HG03558 (cell line): ENCODE measurements at regions not wholly inside any gene's neighbourhood (a gene's known extent, or its start where the extent isn't known, plus 50 kb on each side); places are given as distances from the start of the nearest gene placed in this dataset.

Experiments
- ATAC-seq: cut with Tn5 transposase; IDR thresholded peaks from one replicate; pipeline ENCODE4 v1.9.1; 2021; ENCODE audit warnings: moderate number of reproducible peaks; ENCODE audit not compliant: unreplicated experiment; ENCODE audit errors: extremely low read depth

- ATAC-seq = no peak
Measured at GRCh38 chr13:87868731-87869130, 197.6 kb downstream of the SLITRK5 start.

GRCh38 chr13:87872813-87873212 is 201.6 kb downstream of the SLITRK5 start:
- ATAC-seq = no peak

DNA sequence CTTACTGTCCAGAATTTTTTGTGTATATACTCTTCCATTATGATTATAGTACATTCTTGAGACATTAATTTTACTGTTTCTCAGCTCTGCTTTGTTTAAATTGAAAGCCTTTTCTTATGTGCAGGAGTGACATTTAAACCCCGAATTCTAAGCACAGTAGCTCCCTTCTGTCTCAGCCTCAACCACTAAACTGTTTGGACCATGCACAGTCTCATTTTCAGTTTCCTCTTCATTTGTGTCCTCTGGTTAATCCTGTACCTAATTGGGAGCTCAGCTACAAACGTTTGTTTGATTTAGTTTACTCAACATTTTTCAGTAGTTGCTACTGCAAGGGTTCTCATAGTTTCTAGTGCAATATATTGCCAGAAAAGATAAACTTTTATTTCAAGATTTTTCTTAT is 206.3 kb downstream of the SLITRK5 start:
- no peak for ATAC-seq

DNA sequence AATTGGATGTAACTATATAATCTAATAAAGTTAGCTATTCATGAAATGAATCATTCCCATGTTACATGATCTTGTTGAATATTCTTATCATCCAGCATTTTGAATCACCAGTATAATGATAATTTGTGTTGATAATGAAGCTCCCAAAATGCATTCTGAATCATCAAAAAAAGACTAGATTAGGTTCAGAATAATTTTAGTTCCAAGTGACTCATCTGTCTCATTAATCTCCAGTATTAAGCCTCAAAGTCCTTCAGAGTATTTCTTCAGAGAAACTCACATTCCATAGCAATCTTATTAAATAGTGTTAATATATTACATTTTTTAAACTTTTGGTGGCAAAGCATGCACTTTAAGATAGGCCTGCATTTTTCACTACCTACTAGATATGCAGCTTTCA is 207.5 kb downstream of the SLITRK5 start:
- no peak for ATAC-seq

DNA sequence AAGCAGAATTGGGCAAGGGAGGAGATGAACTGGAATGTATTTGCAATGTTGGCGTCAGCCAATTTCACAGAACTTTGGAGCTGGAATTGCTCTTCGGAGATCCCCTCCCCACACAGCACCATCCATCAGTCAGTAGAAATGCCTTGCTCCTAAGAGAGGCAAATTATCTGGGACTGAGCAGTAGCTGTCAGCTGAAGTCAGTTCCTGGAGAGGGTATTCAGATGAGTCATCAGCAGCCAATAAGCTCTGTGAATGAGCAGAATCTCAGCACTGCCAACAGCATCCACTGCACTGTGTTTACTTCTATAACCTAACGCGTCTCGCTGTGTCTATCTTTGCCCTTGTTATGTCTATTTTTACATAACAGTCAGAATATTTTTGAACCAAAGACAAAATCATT is 213.7 kb downstream of the SLITRK5 start:
- no peak for ATAC-seq

GRCh38 chr13:87887459-87888123 is 216.4 kb downstream of the SLITRK5 start:
- no peak for ATAC-seq

GRCh38 chr13:87889254-87889653 is 218.1 kb downstream of the SLITRK5 start:
- ATAC-seq = no peak

- ATAC-seq = no peak
Measured at GRCh38 chr13:87893186-87893585, 222.0 kb downstream of the SLITRK5 start.

DNA sequence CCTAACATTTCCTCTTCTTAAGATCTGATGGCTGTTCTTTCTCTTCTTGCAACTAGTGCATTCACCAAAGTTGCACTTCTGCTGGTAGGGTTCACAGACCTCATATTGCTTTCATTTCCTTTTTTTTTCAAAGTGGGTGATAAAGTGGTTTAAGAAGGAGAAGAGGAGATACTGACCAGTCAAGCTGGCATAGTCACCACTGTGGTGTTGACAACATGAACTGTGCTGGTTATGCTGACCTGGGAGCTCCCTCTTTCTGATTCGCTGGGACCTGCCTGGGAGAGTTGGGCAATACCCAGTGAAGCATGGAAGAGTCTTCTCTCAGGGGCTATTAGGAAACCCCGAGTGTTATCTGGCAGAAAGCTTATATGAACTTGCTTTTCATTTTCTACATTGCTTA is 222.9 kb downstream of the SLITRK5 start:
- no peak for ATAC-seq

DNA sequence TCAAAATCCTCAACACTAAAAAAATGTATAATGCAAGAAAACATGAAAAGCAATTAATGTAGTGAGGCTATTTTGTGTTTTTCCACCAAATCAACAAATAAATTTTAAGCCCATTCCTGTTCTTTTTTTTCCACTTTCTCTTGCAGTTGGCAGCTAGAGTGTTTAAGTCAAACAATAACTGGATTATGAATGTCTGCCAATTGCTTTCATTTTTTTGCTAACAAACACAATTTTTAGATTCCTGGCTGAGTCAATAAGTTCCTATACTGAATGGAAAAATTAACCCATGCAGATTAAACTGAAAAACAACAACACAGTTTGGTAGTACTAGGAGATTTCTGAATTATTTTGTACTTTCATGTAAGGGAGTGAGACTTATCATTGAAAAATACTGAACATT is 232.4 kb downstream of the SLITRK5 start:
- ATAC-seq = no peak

DNA sequence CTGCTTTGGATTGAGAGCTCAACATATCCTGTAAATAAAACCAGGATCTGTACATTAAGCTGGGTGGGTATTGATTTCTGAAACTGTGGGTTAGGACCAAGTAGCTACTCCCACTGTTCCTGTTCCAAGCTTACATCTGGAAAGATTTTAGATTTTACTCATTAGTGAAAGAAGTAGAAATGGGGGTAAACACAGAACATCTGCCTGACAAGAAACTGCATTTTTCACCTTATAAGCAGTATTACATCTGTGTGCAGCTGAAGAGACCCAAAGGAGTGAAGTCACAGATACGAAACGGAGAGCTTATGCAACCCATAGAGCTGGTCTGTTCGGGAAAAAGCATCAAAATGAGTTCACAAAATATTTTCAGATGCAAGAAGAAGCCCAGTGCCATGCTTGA is 235.2 kb downstream of the SLITRK5 start:
- ATAC-seq = no peak

DNA sequence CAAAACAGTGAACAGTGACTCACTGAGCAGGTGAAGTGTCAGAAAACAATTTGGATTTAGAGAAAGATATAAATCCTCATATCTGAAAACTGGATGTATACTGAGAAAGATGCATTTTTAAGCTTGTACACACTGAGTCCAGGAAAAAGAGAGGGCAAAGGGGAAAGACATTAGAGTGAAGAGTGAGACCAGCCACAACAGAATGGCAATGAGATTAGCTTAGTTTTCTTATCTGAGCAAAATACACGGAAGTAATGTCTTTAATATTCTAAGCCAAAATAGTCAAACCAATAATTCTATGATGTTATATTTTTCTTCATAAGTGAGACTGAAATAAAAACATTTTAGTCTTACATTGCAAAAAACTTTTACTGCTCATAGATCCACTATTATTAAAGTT is 236.0 kb downstream of the SLITRK5 start:
- ATAC-seq = no peak

DNA sequence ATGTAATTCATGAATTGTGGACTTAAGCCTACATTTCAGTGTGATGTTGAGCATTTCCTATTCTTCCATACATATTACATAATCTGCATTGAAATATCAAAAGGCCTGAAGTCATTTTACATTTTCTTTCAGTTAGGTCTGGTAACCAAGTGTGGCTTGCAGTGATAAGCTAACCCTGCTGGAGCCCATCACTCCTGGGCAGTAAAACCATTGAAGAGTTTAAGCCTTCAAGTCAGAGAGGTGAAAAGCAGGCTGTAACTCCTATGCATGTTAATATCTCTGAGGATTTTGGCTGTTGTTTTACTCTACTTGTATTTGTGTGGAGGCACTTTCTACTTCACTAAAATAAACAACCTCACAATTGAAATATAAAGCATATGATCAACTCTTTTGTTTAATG is 248.8 kb downstream of the SLITRK5 start:
- no peak for ATAC-seq

DNA sequence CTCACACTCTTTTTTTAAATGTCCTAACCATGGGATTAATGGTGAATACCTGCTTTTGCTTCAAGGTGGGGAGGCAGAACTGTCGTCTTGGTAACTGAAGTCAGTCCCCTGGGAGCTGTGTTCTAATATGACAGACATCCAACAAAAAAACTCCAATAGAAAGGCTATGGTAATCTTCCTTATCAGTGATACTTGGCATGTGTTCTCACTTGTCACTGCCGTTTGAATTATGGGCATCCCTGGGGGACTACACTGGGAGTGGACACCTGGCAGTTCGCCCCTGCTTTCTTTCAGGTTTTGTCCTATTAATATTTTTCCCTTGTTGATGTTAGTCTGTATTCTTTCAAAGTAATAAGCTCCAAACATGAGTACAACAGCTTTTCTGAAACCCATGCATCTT is 252.6 kb downstream of the SLITRK5 start:
- no peak for ATAC-seq

DNA sequence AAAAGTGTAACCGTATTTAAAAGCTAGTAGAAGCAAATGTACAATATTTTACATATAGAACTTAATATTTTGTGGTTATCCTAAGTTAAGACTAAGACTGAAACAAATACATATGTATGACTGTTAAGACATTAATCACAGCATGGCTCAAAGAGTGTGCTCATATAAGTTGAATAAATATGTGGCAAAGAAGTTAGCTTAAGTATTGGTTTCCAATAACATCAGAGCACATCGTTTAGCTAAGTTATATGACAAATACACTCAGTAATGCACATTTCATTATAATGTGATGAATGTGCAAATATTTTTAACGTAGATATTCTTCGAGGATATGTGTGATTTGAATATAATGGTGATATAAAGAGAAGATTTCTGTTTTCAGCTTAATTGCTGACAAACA is 253.8 kb downstream of the SLITRK5 start:
- ATAC-seq = no peak

DNA sequence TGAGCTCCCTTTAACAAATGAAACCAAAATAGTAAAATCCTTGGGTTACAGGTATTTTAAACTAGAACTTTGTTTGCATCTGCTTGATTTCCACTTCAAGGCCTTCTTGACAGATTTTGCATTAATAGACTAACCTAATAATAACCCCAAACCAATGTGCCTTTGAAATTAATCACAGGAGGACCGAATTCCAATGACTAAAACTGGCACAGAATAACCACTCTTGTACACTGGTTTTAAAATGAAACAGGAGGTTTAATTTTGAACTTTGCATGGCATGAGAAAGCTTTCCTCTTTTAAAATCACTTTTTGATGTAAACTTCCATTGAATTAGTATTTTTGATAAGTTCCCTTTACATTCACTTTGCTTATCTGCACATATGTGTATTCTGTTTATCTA is 269.6 kb downstream of the SLITRK5 start:
- no peak for ATAC-seq

DNA sequence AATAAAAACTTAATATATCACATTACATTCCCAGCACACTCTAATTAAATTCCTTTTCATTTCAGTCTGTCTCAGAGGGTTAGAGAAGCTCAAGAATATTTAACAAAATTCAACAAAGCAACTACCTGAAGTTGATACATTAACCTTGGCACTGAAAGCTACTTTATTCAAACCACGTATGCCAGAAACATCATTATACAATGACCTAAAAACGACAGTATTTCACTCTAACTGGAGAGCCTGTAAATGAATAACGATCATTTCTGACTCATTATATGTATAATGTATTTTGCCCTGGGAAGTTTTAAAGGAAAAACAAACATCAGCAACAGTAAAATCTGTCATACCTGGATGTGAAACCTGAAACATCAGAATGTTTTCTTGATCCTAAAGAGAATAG is 270.1 kb downstream of the SLITRK5 start:
- no peak for ATAC-seq

GRCh38 chr13:87942205-87942604 is 271.0 kb downstream of the SLITRK5 start:
- no peak for ATAC-seq

- ATAC-seq = no peak
Measured at GRCh38 chr13:87944038-87944437, 272.9 kb downstream of the SLITRK5 start.

DNA sequence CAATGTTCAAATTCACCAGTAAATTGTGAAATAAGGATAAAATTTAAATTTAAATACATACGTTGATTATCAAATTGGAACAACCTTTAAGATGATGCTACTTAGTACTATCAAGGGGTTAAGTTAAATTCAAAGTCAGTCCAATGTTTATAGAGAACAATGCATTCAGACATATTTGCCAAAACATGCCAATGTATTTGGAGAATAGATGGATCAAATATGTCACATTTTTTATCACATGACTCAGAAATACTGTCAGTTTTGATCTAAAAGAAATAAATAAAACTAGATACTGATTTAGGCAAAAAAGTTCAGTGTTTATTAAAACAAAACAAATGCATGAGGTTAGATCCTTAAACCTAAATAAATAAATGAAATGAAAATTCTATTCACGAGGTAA is 281.2 kb downstream of the SLITRK5 start:
- ATAC-seq = no peak

DNA sequence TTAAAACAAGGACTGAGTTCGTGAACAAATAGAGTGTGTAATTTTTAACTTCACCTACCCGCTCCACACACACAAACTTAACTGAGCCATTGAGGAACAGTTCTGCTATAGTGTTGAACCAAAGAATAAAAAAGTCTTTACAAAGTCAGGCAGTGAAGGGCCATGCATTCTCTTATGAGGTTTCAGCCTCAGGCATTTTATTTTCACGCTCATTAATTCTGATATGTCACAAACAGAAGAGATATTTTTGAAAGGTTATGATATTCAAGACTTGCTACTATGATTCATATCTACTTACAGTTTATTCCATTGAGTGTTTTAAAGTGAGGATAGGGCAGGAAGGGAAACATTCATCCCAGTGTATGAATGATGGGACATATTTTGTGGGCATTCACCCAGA is 282.2 kb downstream of the SLITRK5 start:
- ATAC-seq = no peak

GRCh38 chr13:87954091-87954490 is 282.9 kb downstream of the SLITRK5 start:
- no peak for ATAC-seq

GRCh38 chr13:87961546-87961945 is 290.4 kb downstream of the SLITRK5 start:
- ATAC-seq = no peak
